ENCODE measurements at regions not wholly inside any gene's neighbourhood (a gene's known extent, or its start where the extent isn't known, plus 50 kb on each side); places are given as distances from the start of the nearest gene placed in this dataset.

GRCh38 chr2:8427211-8427610, 254.6 kb upstream of the ID2 start:
- no peak overlapping the region for H3K4me3 ChIP-seq (ENCODE audit: low read length)
- no peak for DNase-seq (ENCODE audit: low read depth)
- no peak for TF ChIP-seq CTCF (conservative IDR thresholded peaks at IDR 0.05; ENCODE audit: low read depth, low read length)

GRCh38 chr2:8430628-8431027, 251.2 kb upstream of the ID2 start:
- no peak for TF ChIP-seq CTCF (conservative IDR thresholded peaks at IDR 0.05; ENCODE audit: low read depth, low read length)
- no peak overlapping the region for H3K4me3 ChIP-seq (ENCODE audit: low read length)
- DNase-seq (ENCODE audit: low read depth): no peak

GRCh38 chr2:8431446-8432125, 250.3 kb upstream of the ID2 start:
- no peak for TF ChIP-seq CTCF (conservative IDR thresholded peaks at IDR 0.05; ENCODE audit: low read depth, low read length)
- H3K4me3 ChIP-seq (ENCODE audit: low read length): no peak overlapping the region
- no peak for DNase-seq (ENCODE audit: low read depth)

- no peak for TF ChIP-seq CTCF (conservative IDR thresholded peaks at IDR 0.05; ENCODE audit: low read depth, low read length)
- H3K4me3 ChIP-seq (ENCODE audit: low read length): no peak overlapping the region
- no peak for DNase-seq (ENCODE audit: low read depth)
Observed at GRCh38 chr2:8432706-8433336, 249.0 kb upstream of the ID2 start.

DNA sequence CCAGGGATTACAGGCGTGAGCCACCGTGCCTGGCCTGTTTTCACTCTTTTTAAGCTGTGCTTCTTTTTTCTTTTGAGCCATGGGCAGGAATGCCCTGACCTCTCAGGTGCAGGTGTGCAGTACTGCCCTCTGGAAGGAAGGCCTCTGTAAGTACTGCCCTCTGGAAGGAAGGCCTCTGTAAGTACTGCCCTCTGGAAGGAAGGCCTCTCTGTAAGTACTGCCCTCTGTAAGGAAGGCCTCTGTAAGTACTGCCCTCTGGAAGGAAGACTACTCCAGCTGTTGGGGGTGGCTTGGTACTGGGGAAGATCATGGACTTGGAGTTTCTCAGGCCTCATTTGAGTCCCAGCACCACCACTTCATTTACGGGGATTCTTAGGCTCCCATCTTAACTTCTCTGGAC, 248.5 kb upstream of the ID2 start:
- no peak for DNase-seq (ENCODE audit: low read depth)
- no peak overlapping the region for H3K4me3 ChIP-seq (ENCODE audit: low read length)
- TF ChIP-seq CTCF (conservative IDR thresholded peaks at IDR 0.05; ENCODE audit: low read depth, low read length): no peak

DNA sequence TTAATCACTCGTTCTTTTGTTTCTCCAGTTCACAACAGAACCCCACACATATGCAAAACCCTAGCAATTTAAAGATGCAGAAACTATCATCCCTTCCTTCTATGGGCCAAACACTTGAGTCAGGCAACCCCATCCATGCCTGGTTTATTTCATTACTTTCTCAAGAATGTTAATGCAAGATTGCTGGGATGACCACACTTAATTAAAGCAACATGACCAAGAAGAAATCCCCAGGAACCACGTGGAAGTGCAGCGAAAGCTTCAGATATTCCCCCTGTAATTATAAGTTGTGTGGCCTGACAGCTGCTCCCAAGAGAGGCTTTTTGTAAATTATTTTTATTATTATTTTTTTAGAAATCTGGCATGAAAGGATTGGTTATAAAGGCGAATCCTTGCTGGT, 246.2 kb upstream of the ID2 start:
- no peak for TF ChIP-seq CTCF (conservative IDR thresholded peaks at IDR 0.05; ENCODE audit: low read depth, low read length)
- no peak for DNase-seq (ENCODE audit: low read depth)
- no peak overlapping the region for H3K4me3 ChIP-seq (ENCODE audit: low read length)

GRCh38 chr2:8436585-8436984, 245.3 kb upstream of the ID2 start:
- TF ChIP-seq CTCF (conservative IDR thresholded peaks at IDR 0.05; ENCODE audit: low read depth, low read length): no peak
- no peak for DNase-seq (ENCODE audit: low read depth)
- H3K4me3 ChIP-seq (ENCODE audit: low read length): no peak overlapping the region

Measured in retinal pigment epithelial cell (primary cell).